SK-N-SH (cell line): ENCODE measurements at regions not wholly inside any gene's neighbourhood (a gene's known extent, or its start where the extent isn't known, plus 50 kb on each side); places are given as distances from the start of the nearest gene placed in this dataset.

Experiments used
- CTCF ChIA-PET: fragments of 300-600, 350-600 bp; formaldehyde crosslinking; extraction: SDS; loops from one replicate; lab custom pipeline; 2021; lab: Yijun Ruan, JAX
- POLR2A ChIA-PET: fragments of 350-600 bp; sonication (Branson Sonifier 250); formaldehyde crosslinking; extraction: SDS; loops from one replicate; lab custom pipeline; 2020; ENCODE audit warnings: antibody characterized with exemption, inconsistent platforms; lab: Yijun Ruan, JAX
- DNase-seq: peaks from one replicate; pipeline ENCODE4 v3.0.0; 2012
- H2AFZ ChIP-seq: fragments of 200-600 bp; sonication (generic); 2 replicates; pipeline ENCODE4 v1.8.1; 2016; ENCODE audit warnings: antibody characterized with exemption, mild to moderate bottlenecking, low read depth
- H3F3A ChIP-seq: fragments of 200-600 bp; sonication (generic); replicated peaks from 2 replicates; pipeline ENCODE3; 2016; ENCODE audit warnings: antibody characterized with exemption, mild to moderate bottlenecking; ENCODE audit not compliant: insufficient read depth
- H3K27ac ChIP-seq, 2 experiments: fragments of 200-500 bp in 1 of 2; fragments of 200-600 bp in 1 of 2; sonication (Bioruptor generic) in 1 of 2; sonication (generic), shearing (Covaris generic) in 1 of 2; 2 replicates each; pipeline versions ENCODE4 v1.5.1 to v1.6.1; 2014 to 2016; ENCODE audit warnings: low read depth in 2 of 2, inconsistent platforms in 1 of 2, low read length in 1 of 2, mild to moderate bottlenecking in 1 of 2, mixed read lengths in 1 of 2
- H3K27me3 ChIP-seq: fragments of 200-600 bp; sonication (generic), shearing (Covaris generic); 2 replicates; pipeline ENCODE4 v1.6.1; 2016; ENCODE audit warnings: mixed run types; ENCODE audit not compliant: insufficient read depth
- H3K36me3 ChIP-seq, 2 experiments: fragments of 200-500 bp in 1 of 2; fragments of 200-600 bp in 1 of 2; sonication (Bioruptor generic) in 1 of 2; sonication (generic) in 1 of 2; replicated peaks in 1 of 2; 2 replicates each; pipeline versions ENCODE3 to v1.5.1; 2014 to 2016; ENCODE audit warnings: low read length in 1 of 2, mild to moderate bottlenecking in 1 of 2; ENCODE audit not compliant: insufficient read depth in 2 of 2, control insufficient read depth in 1 of 2
- H3K4me1 ChIP-seq, 2 experiments: fragments of 200-500 bp in 1 of 2; fragments of 200-600 bp in 1 of 2; sonication (Bioruptor generic) in 1 of 2; sonication (generic), shearing (Covaris generic) in 1 of 2; 2 replicates each; pipeline versions ENCODE4 v1.5.1 to v1.6.1; 2014 to 2016; ENCODE audit warnings: low read depth in 1 of 2, low read length in 1 of 2, mixed run types in 1 of 2; ENCODE audit not compliant: insufficient read depth in 2 of 2, control insufficient read depth in 1 of 2
- H3K4me2 ChIP-seq: fragments of 200-600 bp; sonication (generic), shearing (Covaris generic); 2 replicates; pipeline ENCODE4 v1.6.1; 2017; ENCODE audit warnings: mixed run types
- H3K4me3 ChIP-seq, 2 experiments: fragments of 200-500 bp in 1 of 2; fragments of 200-600 bp in 1 of 2; sonication (Bioruptor generic) in 1 of 2; sonication (generic), shearing (Covaris generic) in 1 of 2; 2 replicates each; pipeline versions ENCODE4 v1.5.1 to v1.8.1; 2014 to 2016; ENCODE audit warnings: low read depth in 2 of 2, inconsistent platforms in 1 of 2, low read length in 1 of 2, mild to moderate bottlenecking in 1 of 2, mixed read lengths in 1 of 2, moderate library complexity in 1 of 2
- H3K79me2 ChIP-seq: fragments of 200-600 bp; sonication (generic); 2 replicates; pipeline ENCODE4 v1.8.1; 2017; ENCODE audit warnings: mild to moderate bottlenecking; ENCODE audit not compliant: insufficient read depth
- H3K9ac ChIP-seq: fragments of 200-600 bp; sonication (generic); 2 replicates; pipeline ENCODE4 v1.6.1; 2017; ENCODE audit warnings: mixed run types
- H3K9me2 ChIP-seq: fragments of 200-600 bp; sonication (generic); 2 replicates; pipeline ENCODE4 v1.6.1; 2017; ENCODE audit warnings: mixed run types
- H3K9me3 ChIP-seq: fragments of 200-600 bp; sonication (generic); 2 replicates; pipeline ENCODE4 v1.6.1; 2017; ENCODE audit warnings: mixed run types, mild to moderate bottlenecking, moderate library complexity
- H4K20me1 ChIP-seq: fragments of 200-600 bp; sonication (generic); 2 replicates; pipeline ENCODE4 v1.6.1; 2017; ENCODE audit warnings: mild to moderate bottlenecking, mixed run types; ENCODE audit not compliant: insufficient read depth
- ELF1 ChIP-seq: IDR thresholded peaks from 2 replicates; pipeline ENCODE4 v1.4.0; 2012
- EP300 ChIP-seq, 2 experiments: IDR thresholded peaks; 2 replicates each; pipeline versions ENCODE4 v1.4.0 to v1.6.1; 2012; ENCODE audit warnings: borderline replicate concordance in 1 of 2, low read depth in 1 of 2, low read length in 1 of 2
- FOSL2 ChIP-seq: IDR thresholded peaks from 2 replicates; pipeline ENCODE4 v1.4.0; 2012; ENCODE audit warnings: low read depth, mild to moderate bottlenecking, moderate library complexity, borderline replicate concordance
- FOXJ3 ChIP-seq: sonication (generic); formaldehyde crosslinking; IDR thresholded peaks from 2 replicates; pipeline ENCODE4 v1.5.1; 2020; ENCODE audit warnings: mild to moderate bottlenecking, missing genetic modification reagents
- FOXM1 ChIP-seq: IDR thresholded peaks from 2 replicates; pipeline ENCODE4 v1.4.0; 2012; ENCODE audit warnings: low read depth, mild to moderate bottlenecking
- GABPA ChIP-seq: IDR thresholded peaks from 2 replicates; pipeline ENCODE4 v1.4.0; 2012; ENCODE audit warnings: low read depth, mild to moderate bottlenecking
- GATA2 ChIP-seq: sonication (generic); formaldehyde crosslinking; IDR thresholded peaks from 2 replicates; pipeline ENCODE4 v1.5.0; 2020; ENCODE audit warnings: mild to moderate bottlenecking, missing genetic modification reagents
- JUND ChIP-seq: IDR thresholded peaks from 2 replicates; pipeline ENCODE4 v1.4.0; 2012
- MAX ChIP-seq: IDR thresholded peaks from 2 replicates; pipeline ENCODE4 v1.4.0; 2012; ENCODE audit warnings: low read depth
- MXI1 ChIP-seq: IDR thresholded peaks from 2 replicates; pipeline ENCODE4 v1.6.1; 2012; ENCODE audit warnings: mild to moderate bottlenecking, low read depth, low read length, improper control_type of control experiment
- NFIC ChIP-seq: IDR thresholded peaks from 2 replicates; pipeline ENCODE4 v1.4.0; 2012; ENCODE audit warnings: borderline replicate concordance
- PBX3 ChIP-seq: IDR thresholded peaks from 2 replicates; pipeline ENCODE4; 2012
- RAD21 ChIP-seq: IDR thresholded peaks from 2 replicates; pipeline ENCODE4 v1.6.1; 2012; ENCODE audit warnings: mild to moderate bottlenecking, low read length
- RCOR1 ChIP-seq: fragments of 150-350 bp; IDR thresholded peaks from 2 replicates; pipeline ENCODE4 v1.6.1; 2017; ENCODE audit warnings: antibody characterized with exemption, low read length
- REST ChIP-seq: IDR thresholded peaks from 2 replicates; pipeline ENCODE4 v1.6.1; 2012; ENCODE audit warnings: mild to moderate bottlenecking, low read depth, low read length, moderate library complexity
- TAF1 ChIP-seq: IDR thresholded peaks from 2 replicates; pipeline ENCODE4 v1.6.1; 2012; ENCODE audit warnings: low read depth, mild to moderate bottlenecking, low read length, moderate library complexity, borderline replicate concordance
- TCF12 ChIP-seq: IDR thresholded peaks from 2 replicates; pipeline ENCODE4 v1.4.0; 2012
- TEAD4 ChIP-seq: IDR thresholded peaks from 2 replicates; pipeline ENCODE4 v1.4.0; 2012; ENCODE audit warnings: mild to moderate bottlenecking, borderline replicate concordance; ENCODE audit not compliant: insufficient read depth
- ZBTB33 ChIP-seq: IDR thresholded peaks from 2 replicates; pipeline ENCODE4 v1.4.0; 2012; ENCODE audit warnings: low read depth, borderline replicate concordance
- WGBS: methylation state at CpG from one replicate; pipeline ENCODE4 v1.1.6; 2017; ENCODE audit warnings: low lambda C conversion rate; 5-methylcytosine and 5-hydroxymethylcytosine counted together

- TF ChIP-seq TAF1 (no peak), TCF12 (no peak), RAD21 (no peak), EP300 (IDR thresholded peaks at IDR 0.05; ENCODE audit: borderline replicate concordance in 1 of 2, low read depth in 1 of 2, low read length in 1 of 2) (no peak), RCOR1 (no peak), ZBTB33 (no peak), MXI1 (no peak), GATA2 (CRISPR knock-in tag) (no peak), NFIC (no peak)
These were observed 1359.6 kb downstream of the PLA2G4A start (continued) for GRCh38 chr1:188188317-188188716.

GRCh38 chr1:188194916-188195315 lies 1366.2 kb downstream of the PLA2G4A start:
- Histone ChIP-seq H3K9me2 (no peaks in the 10 kb centered on the region), H3K27me3 (no peaks in the 10 kb centered on the region), H3K4me1 (no peaks in the 10 kb centered on the region), H2AFZ (no peak overlapping the region), H3F3A (no peaks in the 10 kb centered on the region), H3K4me3 (no peak overlapping the region), H3K36me3 (no peaks in the 10 kb centered on the region), H3K79me2 (no peaks in the 10 kb centered on the region), H3K4me2 (no peak overlapping the region), H3K9ac (no peak overlapping the region), H3K27ac (no peak overlapping the region), H4K20me1 (no peaks in the 10 kb centered on the region), H3K9me3 (0 out of 2 replicates have a peak, but pooled peaks cover under 1% of the 10 kb centered on the region)
- TF ChIP-seq FOXM1, result no peak
- no peak for TF ChIP-seq REST
- TF ChIP-seq FOXJ3, result no peak
- TF ChIP-seq MAX, result no peak
- TF ChIP-seq ELF1, result no peak
- no peak for TF ChIP-seq GABPA
- TF ChIP-seq NFIC, result no peak
- TF ChIP-seq TAF1, result no peak
- TF ChIP-seq MXI1, result no peak
- TF ChIP-seq JUND, result no peak
- TF ChIP-seq FOSL2, result no peak
- TF ChIP-seq TEAD4, result no peak
- no peak for TF ChIP-seq PBX3
- DNase-seq, result no peak
- 84% methylated on average over 1 of the region's 1 CpG for WGBS
- ChIA-PET CTCF (no interaction called here), POLR2A (no interaction called here)
